Superior temporal gyrus (tissue), 1 donor: ENCODE measurements at regions not wholly inside any gene's neighbourhood (a gene's known extent, or its start where the extent isn't known, plus 50 kb on each side); places are given as distances from the start of the nearest gene placed in this dataset.
"Not testable (repeated sequence)": the region's sequence is repeated elsewhere in the genome, so short reads cannot be mapped to it uniquely, and the experiment has no call there.

Source experiments
- DNase-seq: peaks from one replicate; pipeline ENCODE4 v3.0.0-alpha.2; 2016; ENCODE audit errors: extremely low spot score

GRCh38 chr5:122515210-122515609 is 203.2 kb downstream of the SNCAIP start:
- DNase-seq: not testable (repeated sequence)

GRCh38 chr5:122515709-122516431 is 203.8 kb downstream of the SNCAIP start:
- peak; percentile 24 for DNase-seq

GRCh38 chr5:122516432-122516743 is 204.4 kb downstream of the SNCAIP start:
- no peak for DNase-seq

GRCh38 chr5:122517091-122517490 is 205.1 kb downstream of the SNCAIP start:
- no peak for DNase-seq

GRCh38 chr5:122523776-122524175 is 211.7 kb downstream of the SNCAIP start:
- DNase-seq: no peak

- DNase-seq: no peak
Measured at GRCh38 chr5:122527547-122527946, 215.5 kb downstream of the SNCAIP start.

GRCh38 chr5:122532035-122532434 is 220.0 kb downstream of the SNCAIP start:
- DNase-seq: no peak

GRCh38 chr5:122533825-122534224 is 221.8 kb downstream of the SNCAIP start:
- DNase-seq: no peak

GRCh38 chr5:122534829-122535228 is 222.8 kb downstream of the SNCAIP start:
- no peak for DNase-seq

GRCh38 chr5:122541388-122541787 is 229.4 kb downstream of the SNCAIP start:
- DNase-seq: no peak

- no peak for DNase-seq
Measured at GRCh38 chr5:122545986-122546385, 228.9 kb upstream of the SNX2 start.

GRCh38 chr5:122547219-122547618 is 227.7 kb upstream of the SNX2 start:
- DNase-seq: no peak

- DNase-seq: no peak
Measured at GRCh38 chr5:122547669-122548068, 227.2 kb upstream of the SNX2 start.

GRCh38 chr5:122559676-122560075 is 215.2 kb upstream of the SNX2 start:
- DNase-seq: no peak

- no peak for DNase-seq
Measured at GRCh38 chr5:122561209-122561608, 213.7 kb upstream of the SNX2 start.

- DNase-seq: no peak
Measured at GRCh38 chr5:122565331-122565730, 209.5 kb upstream of the SNX2 start.

- no peak for DNase-seq
Measured at GRCh38 chr5:122576256-122577016, 198.4 kb upstream of the SNX2 start.

- no peak for DNase-seq
Measured at GRCh38 chr5:122581629-122582028, 193.3 kb upstream of the SNX2 start.

- DNase-seq: no peak
Measured at GRCh38 chr5:122584411-122585300, 190.2 kb upstream of the SNX2 start.

- DNase-seq: no peak
Measured at GRCh38 chr5:122585371-122585770, 189.5 kb upstream of the SNX2 start.

GRCh38 chr5:122586351-122586750 is 188.5 kb upstream of the SNX2 start:
- DNase-seq: no peak

- no peak for DNase-seq
Measured at GRCh38 chr5:122591828-122592227, 183.1 kb upstream of the SNX2 start.
